Iris pigment epithelial cell (primary cell): ENCODE measurements at regions not wholly inside any gene's neighbourhood (a gene's known extent, or its start where the extent isn't known, plus 50 kb on each side); places are given as distances from the start of the nearest gene placed in this dataset.

Experiments used
- DNase-seq: peaks from one replicate; pipeline ENCODE4 v3.0.0-alpha.2; 2011; ENCODE audit warnings: low read depth

DNA sequence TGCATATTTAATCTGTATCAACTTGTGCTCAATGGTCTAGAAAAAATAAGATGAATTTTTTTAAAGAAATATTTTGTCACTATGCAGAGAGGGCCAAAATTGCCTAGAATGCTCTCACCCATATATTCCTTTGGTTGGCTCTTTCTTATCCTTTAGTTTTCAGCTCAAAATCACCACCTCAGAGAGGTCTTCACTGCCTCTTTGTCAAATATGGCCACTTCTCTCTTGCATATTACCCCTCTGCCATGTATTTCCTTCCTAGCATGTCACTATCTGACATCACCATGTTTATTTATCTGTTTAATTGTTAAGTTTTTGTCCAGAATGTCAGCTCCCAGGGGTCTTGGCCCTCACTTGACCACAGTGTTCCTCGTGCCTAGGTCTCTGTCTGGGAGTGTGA is 535.2 kb upstream of the CDH2 start:
- no peak for DNase-seq

- no peak for DNase-seq
Measured at GRCh38 chr18:28711096-28711495, 534.2 kb upstream of the CDH2 start.

GRCh38 chr18:28707006-28707405 is 530.1 kb upstream of the CDH2 start:
- no peak for DNase-seq

DNA sequence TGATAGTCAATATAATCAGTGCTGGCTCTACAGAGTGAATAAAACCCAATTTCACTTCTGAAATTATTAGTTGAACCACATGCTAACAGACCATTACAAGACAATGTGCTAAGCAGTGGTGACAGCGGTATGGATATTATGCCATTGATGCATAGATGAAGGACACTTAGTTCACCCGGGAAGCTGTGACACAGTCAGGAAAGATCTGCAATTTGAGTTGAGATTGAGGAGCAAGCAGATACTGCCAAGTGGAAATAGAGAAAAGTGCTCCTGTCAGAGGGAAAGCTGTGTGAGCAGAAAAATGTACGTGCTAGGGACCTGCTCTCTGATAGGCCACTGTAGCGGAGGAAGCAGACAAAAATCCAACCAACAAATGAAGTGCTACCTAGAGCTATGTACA is 529.5 kb upstream of the CDH2 start:
- no peak for DNase-seq

DNA sequence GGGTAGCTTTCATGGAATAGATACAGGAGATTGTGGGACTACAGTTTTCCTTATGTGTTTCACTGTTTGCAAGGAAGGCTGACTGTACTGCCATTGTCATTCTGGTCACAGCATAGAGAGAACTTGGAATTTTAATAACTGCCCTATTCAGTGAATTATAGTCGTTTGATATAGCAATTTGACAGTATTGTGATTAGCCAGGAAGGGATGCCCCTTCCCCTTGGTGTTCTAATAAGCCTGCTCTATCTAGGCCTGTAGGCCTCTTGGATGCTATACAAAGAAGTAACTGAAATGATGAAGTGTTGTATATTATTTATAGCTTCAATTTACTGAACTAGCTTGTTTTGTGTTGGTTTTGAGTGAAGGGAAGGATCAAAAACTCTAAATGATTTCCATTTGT is 528.6 kb upstream of the CDH2 start:
- DNase-seq: no peak

DNA sequence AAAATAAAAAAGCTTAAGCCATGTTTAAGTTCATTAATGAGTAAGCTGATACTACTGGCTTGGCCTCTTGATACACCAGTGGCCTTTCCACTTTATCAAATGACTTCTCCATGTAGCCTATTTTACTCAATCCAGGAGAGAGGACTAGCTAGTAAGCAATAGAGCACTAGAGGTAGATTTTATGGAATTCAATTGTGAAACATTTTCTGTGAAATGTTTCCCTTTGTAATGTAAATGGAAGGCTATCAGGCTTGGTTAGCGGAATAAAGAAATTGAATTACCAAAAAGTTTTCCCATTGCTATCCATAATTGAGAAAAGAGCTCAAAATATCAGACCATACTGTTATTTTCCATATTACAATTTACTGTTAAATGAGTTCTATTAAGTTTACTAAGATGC is 515.4 kb upstream of the CDH2 start:
- no peak for DNase-seq

GRCh38 chr18:28691496-28691840 is 514.5 kb upstream of the CDH2 start:
- DNase-seq: peak; percentile 42

DNA sequence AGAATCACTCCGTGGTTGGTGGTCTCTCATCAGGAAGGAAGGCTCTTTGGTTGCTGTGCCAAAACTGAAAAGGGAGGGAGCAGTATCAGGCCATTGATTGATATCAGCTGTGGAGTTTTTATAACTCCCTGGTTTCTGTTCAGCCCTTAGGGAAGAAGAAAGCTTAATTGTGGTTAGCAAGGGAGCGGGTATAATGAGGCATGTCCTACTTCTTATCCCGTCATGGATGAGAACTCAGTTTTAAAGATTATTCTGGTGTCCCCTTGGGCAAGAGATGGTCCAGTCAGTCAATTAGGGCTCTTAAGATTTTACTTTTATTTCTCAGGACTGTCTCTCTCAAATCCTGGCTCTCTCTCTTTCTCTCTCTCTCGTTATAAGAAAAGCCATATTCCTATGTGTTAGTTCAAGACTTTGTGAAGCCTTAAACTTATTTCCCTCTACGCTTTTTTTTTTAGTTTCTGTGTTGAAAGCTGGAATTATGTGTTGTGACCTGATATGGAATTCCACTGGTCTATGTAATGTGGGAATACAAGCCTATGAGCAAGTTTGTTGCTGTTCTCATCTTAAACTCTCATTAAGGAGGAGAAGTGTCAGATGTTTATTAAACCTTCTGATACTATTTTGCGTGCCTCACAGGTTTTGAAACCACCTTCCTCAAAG is 514.0 kb upstream of the CDH2 start:
- DNase-seq: no peak

DNA sequence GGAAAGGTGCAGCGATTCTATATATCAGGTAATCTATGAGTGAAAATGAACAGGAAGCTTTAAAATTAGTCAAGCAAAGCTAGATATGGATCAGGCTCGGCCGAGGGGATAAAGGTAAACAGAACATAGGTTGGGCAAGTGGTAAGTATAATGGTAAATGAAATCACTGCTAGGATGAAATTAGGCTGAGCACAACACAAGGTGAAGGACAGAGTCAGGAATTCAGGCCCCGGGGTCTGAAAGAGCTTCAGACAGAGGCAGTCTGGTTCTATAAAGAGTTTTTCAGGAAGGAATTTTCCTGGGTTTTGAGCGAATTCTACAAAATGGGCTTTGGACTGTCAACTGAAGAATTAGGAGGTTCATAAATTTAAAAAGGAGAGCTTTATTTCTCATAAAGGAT is 513.2 kb upstream of the CDH2 start:
- DNase-seq: no peak

GRCh38 chr18:28689588-28689987 is 512.7 kb upstream of the CDH2 start:
- no peak for DNase-seq

- DNase-seq: no peak
Measured at GRCh38 chr18:28684746-28685355, 507.9 kb upstream of the CDH2 start.

DNA sequence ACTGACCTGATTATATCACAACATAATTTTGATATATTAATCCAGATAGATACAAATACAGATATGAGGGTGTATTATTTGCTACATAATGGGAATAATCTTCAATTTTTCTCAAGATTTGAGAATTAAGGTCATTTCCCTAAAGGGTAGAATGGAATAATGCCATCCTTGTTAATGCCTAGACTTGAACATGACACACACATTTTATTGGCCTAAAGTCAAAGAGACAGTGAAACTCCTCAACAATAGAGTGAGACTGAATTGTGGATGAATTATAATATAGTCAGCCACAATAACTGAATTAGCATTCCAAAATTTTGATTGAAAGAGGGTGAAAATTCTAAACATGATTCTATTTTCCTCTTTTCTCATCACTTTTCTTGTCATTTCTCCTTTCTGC is 506.0 kb upstream of the CDH2 start:
- no peak for DNase-seq

GRCh38 chr18:28669165-28669564 is 492.2 kb upstream of the CDH2 start:
- no peak for DNase-seq

DNA sequence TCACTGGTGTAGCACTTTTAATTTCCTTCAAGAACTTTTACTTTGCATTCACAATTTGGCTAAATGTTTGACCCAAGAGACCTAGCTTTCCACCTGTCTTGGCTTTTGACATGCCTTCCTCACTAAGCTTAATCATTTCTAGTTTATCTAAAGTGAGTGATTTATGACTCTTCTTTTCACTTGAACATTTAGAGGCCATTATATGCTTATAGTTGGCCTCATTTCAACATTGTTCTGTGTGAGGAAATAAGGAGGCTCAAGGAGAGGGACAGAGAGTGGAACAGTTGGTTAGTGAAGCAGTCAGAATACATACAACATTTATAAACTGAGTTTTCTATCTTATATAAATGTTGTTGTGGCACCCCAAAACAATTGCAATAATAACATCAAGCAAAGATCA is 489.3 kb upstream of the CDH2 start:
- peak; percentile 13 for DNase-seq

GRCh38 chr18:28657961-28658360 is 481.0 kb upstream of the CDH2 start:
- DNase-seq: peak; percentile 67

- no peak for DNase-seq
Measured at GRCh38 chr18:28652654-28653053, 475.7 kb upstream of the CDH2 start.

DNA sequence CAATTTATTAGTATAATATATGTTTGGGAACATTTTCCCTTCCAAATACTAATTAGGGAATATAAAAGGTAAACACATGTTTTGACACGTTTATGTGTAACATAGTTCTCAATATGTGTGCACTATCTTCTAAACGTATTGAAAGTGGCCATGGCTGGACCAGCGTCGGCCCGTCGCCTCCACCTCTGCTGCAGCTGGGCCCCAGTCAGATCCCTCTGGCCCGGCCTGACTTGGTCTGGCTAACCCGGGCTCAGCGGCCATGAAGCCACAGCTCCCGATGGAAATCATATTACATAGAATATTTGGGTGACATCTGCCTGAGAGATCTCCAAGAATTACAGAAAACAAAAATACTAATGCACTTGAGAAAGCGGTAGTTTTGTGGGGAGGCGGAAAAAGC is 474.4 kb upstream of the CDH2 start:
- DNase-seq: no peak

DNA sequence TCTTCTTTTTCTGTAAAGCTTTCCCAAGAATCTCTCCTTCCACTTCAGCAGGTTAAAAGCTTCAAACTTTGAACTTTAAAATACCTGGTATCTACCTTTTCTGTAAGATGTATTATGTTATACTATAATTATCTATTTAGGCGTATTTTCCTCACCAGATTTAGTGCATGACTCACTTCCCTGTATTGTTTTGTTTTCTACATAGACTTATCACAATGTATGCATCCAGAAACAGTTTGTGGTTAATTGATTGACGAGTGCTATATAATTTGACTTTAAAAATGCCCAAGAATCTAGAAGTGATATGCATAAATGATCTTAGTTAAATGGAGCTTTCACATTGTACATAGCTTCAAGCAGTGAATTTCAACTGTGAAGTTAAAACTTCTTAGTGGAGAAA is 473.9 kb upstream of the CDH2 start:
- DNase-seq: no peak

DNA sequence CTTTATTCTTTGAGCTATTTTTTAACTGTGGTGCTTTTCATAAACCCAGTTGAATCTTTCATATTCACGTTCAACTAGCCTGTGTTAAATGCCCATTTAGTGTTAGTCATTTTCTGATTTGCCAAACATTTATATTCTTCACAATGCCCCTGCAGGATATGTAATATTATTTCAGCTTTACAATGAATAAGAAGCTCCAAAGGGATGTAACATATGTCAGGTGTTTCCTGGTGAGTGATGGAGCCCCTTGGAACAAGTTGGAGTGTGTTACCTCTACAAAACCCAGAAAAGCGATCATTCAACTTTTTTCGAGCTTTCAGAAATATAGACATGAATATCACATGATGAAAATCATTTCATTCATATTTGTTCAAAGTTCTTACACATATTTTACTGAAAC is 471.0 kb upstream of the CDH2 start:
- DNase-seq: no peak

- DNase-seq: no peak
Measured at GRCh38 chr18:28637897-28638296, 461.0 kb upstream of the CDH2 start.

- no peak for DNase-seq
Measured at GRCh38 chr18:28635530-28635929, 458.6 kb upstream of the CDH2 start.

GRCh38 chr18:28626756-28627155 is 449.8 kb upstream of the CDH2 start:
- no peak for DNase-seq

- peak; percentile 1 for DNase-seq
Measured at GRCh38 chr18:28607991-28608390, 431.1 kb upstream of the CDH2 start.

- DNase-seq: no peak
Measured at GRCh38 chr18:28606686-28607085, 429.8 kb upstream of the CDH2 start.
